Calu3 (cell line): ENCODE measurements at regions not wholly inside any gene's neighbourhood (a gene's known extent, or its start where the extent isn't known, plus 50 kb on each side); places are given as distances from the start of the nearest gene placed in this dataset.
A peak's percentile ranks its signal among the peaks of the same experiment; 100 is the strongest.

ENCODE experiments used
- BruUV-seq: library from RNA; stranded (reverse); fragments of 400-500 nt; replicated peaks from 2 replicates; lab custom pipeline; 2021; lab: Mats Ljungman, UMichigan
- CTCF ChIA-PET: fragments of 300-600 bp; sonication (Branson Sonifier 250); formaldehyde crosslinking; loops from one replicate; lab custom pipeline; 2022; ENCODE audit warnings: antibody characterized with exemption; lab: Charles Lee
- DNase-seq: peaks from one replicate; pipeline ENCODE4 v3.0.0; 2022
- H3K27ac Mint-ChIP-seq: one replicate; pipeline ENCODE4 v1.8.0; 2022; ENCODE audit warnings: mixed read lengths; ENCODE audit not compliant: unreplicated experiment
- H3K27me3 Mint-ChIP-seq: one replicate; pipeline ENCODE4 v1.8.0; 2022; ENCODE audit warnings: mixed read lengths; ENCODE audit not compliant: unreplicated experiment
- H3K36me3 Mint-ChIP-seq: one replicate; pipeline ENCODE4 v1.8.0; 2022; ENCODE audit warnings: mild to moderate bottlenecking, moderate library complexity, mixed read lengths; ENCODE audit not compliant: insufficient read depth, unreplicated experiment
- H3K4me1 Mint-ChIP-seq: one replicate; pipeline ENCODE4 v1.8.0; 2022; ENCODE audit warnings: mild to moderate bottlenecking, low read depth, mixed read lengths; ENCODE audit not compliant: unreplicated experiment
- H3K4me3 Mint-ChIP-seq: one replicate; pipeline ENCODE4 v1.8.0; 2022; ENCODE audit warnings: mild to moderate bottlenecking, low read depth, moderate library complexity, mixed read lengths; ENCODE audit not compliant: unreplicated experiment
- H3K9me3 Mint-ChIP-seq: one replicate; pipeline ENCODE4 v1.8.0; 2022; ENCODE audit warnings: low read depth, mixed read lengths; ENCODE audit not compliant: unreplicated experiment
- CTCF ChIP-seq: fragments of 200-600 bp; IDR thresholded peaks from one replicate; pipeline ENCODE4 v1.8.0; 2022; ENCODE audit warnings: antibody characterized with exemption; ENCODE audit not compliant: unreplicated experiment
- intact Hi-C: fragments of 100-400 bp; cut with micrococcal nuclease; formaldehyde crosslinking; loops from one replicate; pipeline ENCODE4 v1.10.0; 2022; ENCODE audit not compliant: unreplicated experiment

DNA sequence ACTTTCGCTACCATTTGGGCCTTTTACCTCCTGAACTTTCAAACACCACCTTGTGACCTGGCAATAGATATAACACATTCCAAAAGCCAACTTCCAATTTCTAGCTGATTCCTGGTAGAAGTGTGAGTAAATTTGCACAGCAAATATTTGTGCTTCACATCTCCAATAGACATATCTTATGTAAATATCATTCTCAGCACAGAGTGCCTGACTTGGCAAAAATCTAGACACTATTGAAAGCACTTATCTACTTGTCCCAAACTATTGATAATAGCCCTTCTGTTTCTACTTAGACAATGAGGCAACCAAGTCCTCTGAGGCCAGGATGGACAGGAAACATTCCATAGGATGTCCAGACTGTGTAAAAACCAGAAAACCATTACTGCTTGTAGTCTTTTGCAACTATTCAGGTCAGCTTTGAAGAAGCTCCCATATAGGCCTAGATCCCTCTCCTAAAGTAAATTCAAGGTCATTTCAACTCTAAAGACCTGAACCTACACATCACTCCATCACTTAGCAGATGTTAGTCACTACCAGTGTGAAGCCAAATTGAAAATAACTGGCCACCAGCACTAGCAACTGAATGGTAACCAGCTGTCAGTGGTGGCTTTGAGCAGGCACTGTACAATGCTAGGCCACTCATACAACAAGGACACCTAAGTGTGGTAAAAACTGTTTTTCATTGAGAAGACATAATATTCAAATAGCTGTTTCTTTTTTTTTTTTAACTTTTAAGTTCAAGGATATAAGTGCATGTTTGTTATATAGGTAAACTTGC, 95.3 kb upstream of the RSPO3 start:
- intact Hi-C loops: no loop called here
- Mint-ChIP-seq H3K36me3 (peaks cover 6% of the 10 kb centered on the region), H3K4me3 (no peak overlapping the region), H3K27ac (no peak overlapping the region), H3K9me3 (no peaks in the 10 kb centered on the region), H3K27me3 (no peaks in the 10 kb centered on the region), H3K4me1 (peaks cover 25% of the 10 kb centered on the region)
- TF ChIP-seq CTCF: no peak
- no peak for DNase-seq
- BruUV-seq: no TSS peak
- CTCF ChIA-PET: no interaction called here

DNA sequence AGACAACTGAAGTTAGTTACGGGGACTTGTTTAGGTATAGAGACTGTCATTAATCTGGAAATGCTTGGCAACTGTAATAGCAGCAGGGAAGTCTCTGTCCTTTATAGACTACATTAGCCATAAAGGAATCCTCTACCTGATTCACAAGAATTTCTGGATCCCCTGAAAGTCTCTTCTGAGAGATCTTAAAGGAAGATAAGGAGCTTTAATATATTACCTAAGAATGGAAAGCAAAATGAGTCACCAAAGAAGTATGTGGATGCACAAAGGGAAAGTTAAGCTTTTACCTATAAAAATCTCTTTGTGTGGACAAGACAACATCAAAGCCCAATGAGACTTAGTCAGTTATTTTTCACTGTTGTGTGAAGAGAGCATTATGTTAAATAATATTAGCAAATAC, 92.2 kb upstream of the RSPO3 start:
- intact Hi-C loops: no loop called here
- CTCF ChIA-PET: no interaction called here
- Mint-ChIP-seq H3K36me3 (peaks cover 6% of the 10 kb centered on the region), H3K9me3 (no peaks in the 10 kb centered on the region), H3K27ac (peak overlapping the region; percentile 60), H3K4me1 (peaks cover 17% of the 10 kb centered on the region), H3K27me3 (no peaks in the 10 kb centered on the region), H3K4me3 (no peak overlapping the region)
- DNase-seq: no peak
- no TSS peak for BruUV-seq
- no peak for TF ChIP-seq CTCF

DNA sequence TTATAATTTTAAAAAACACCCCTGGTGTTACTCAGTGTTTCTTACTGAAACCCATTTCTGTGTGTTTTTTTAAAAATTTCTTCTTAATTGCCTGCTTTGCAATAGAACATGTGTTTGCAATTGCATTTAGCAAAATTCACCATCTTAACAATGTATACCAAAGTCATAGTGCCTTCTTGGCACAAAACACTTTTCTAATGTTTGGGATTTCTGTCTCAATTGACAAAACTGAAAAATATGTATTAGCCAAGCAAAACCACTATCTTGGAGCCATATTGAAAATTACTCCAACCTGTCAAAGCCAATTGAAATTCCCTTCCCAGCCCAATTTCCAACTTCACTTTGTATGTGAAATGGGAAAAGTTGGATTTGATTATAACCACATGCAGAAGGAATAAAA, 88.4 kb upstream of the RSPO3 start:
- CTCF ChIA-PET: no interaction called here
- no peak for TF ChIP-seq CTCF
- H3K27ac Mint-ChIP-seq: no peak overlapping the region
- intact Hi-C loops: no loop called here
- H3K4me3 Mint-ChIP-seq: no peak overlapping the region
- no peaks in the 10 kb centered on the region for H3K27me3 Mint-ChIP-seq
- H3K36me3 Mint-ChIP-seq: peaks cover 6% of the 10 kb centered on the region
- no peak for DNase-seq
- no peaks in the 10 kb centered on the region for H3K9me3 Mint-ChIP-seq
- peaks cover 9% of the 10 kb centered on the region for H3K4me1 Mint-ChIP-seq
- no TSS peak for BruUV-seq

DNA sequence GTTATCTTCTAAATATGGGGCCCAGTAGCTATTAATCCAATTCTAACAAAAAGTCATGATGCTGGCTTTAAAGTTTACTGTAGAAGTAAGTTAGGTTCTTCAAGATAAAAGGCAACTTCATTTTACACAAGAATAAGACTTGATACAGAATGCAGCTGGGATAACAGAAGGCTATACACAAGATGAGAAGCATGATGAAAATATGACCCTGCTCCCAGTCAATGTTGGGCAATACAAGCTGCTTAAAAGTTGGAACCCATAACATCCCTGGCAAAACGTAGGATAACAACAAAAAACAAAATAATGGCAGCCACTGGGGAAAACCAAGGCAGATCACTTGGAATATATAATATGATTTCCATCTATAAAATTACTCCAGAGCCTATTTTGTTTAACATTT, 87.6 kb upstream of the RSPO3 start:
- Mint-ChIP-seq H3K27me3 (no peaks in the 10 kb centered on the region), H3K4me1 (peaks cover 7% of the 10 kb centered on the region), H3K9me3 (no peaks in the 10 kb centered on the region), H3K36me3 (peaks cover 6% of the 10 kb centered on the region), H3K4me3 (no peak overlapping the region), H3K27ac (no peak overlapping the region)
- no TSS peak for BruUV-seq
- no peak for TF ChIP-seq CTCF
- intact Hi-C loops: no loop called here
- DNase-seq: no peak
- CTCF ChIA-PET: no interaction called here
